ENCODE measurements at regions not wholly inside any gene's neighbourhood (a gene's known extent, or its start where the extent isn't known, plus 50 kb on each side); places are given as distances from the start of the nearest gene placed in this dataset.

- Histone ChIP-seq H3K4me3 (ENCODE audit: insufficient read length, low read depth) (no peak overlapping the region), H3K27me3 (ENCODE audit: insufficient read depth, insufficient read length) (no peaks in the 10 kb centered on the region), H3K9me3 (ENCODE audit: insufficient read depth, low read length) (no peaks in the 10 kb centered on the region), H3K4me1 (ENCODE audit: insufficient read depth, insufficient read length) (no peaks in the 10 kb centered on the region), H3K9ac (ENCODE audit: insufficient read length, low read depth) (no peak overlapping the region), H3K36me3 (ENCODE audit: insufficient read depth, insufficient read length, low read length) (no peaks in the 10 kb centered on the region)
- TF ChIP-seq SUZ12 (IDR thresholded peaks at IDR 0.05; ENCODE audit: extremely low read depth, insufficient read depth, insufficient read length) (no peak), ZNF274 (IDR thresholded peaks at IDR 0.05; ENCODE audit: low read depth, low read length) (no peak), YY1 (IDR thresholded peaks at IDR 0.05; ENCODE audit: insufficient read depth, insufficient read length) (no peak)
- no peak for DNase-seq (ENCODE audit: low read depth, low spot score)
These were observed 50.8 kb upstream of the NAV2 start for GRCh38 chr11:19661827-19662226.

- H3K4me3 ChIP-seq (ENCODE audit: insufficient read length, low read depth): no peak overlapping the region
- no peak for TF ChIP-seq YY1 (IDR thresholded peaks at IDR 0.05; ENCODE audit: insufficient read depth, insufficient read length)
- TF ChIP-seq SUZ12 (IDR thresholded peaks at IDR 0.05; ENCODE audit: extremely low read depth, insufficient read depth, insufficient read length): no peak
- no peak for TF ChIP-seq ZNF274 (IDR thresholded peaks at IDR 0.05; ENCODE audit: low read depth, low read length)
- no peaks in the 10 kb centered on the region for H3K36me3 ChIP-seq (ENCODE audit: insufficient read depth, insufficient read length, low read length)
- H3K27me3 ChIP-seq (ENCODE audit: insufficient read depth, insufficient read length): no peaks in the 10 kb centered on the region
- no peak overlapping the region for H3K9ac ChIP-seq (ENCODE audit: insufficient read length, low read depth)
- no peaks in the 10 kb centered on the region for H3K9me3 ChIP-seq (ENCODE audit: insufficient read depth, low read length)
- DNase-seq (ENCODE audit: low read depth, low spot score): no peak
- peaks cover 5% of the 10 kb centered on the region for H3K4me1 ChIP-seq (ENCODE audit: insufficient read depth, insufficient read length)
These were observed 52.6 kb upstream of the NAV2 start for GRCh38 chr11:19660076-19660475.

GRCh38 chr11:19659529-19659928 is 53.1 kb upstream of the NAV2 start:
- no peaks in the 10 kb centered on the region for H3K9me3 ChIP-seq (ENCODE audit: insufficient read depth, low read length)
- no peak overlapping the region for H3K9ac ChIP-seq (ENCODE audit: insufficient read length, low read depth)
- peaks cover 5% of the 10 kb centered on the region for H3K4me1 ChIP-seq (ENCODE audit: insufficient read depth, insufficient read length)
- TF ChIP-seq YY1 (IDR thresholded peaks at IDR 0.05; ENCODE audit: insufficient read depth, insufficient read length) (no peak), ZNF274 (IDR thresholded peaks at IDR 0.05; ENCODE audit: low read depth, low read length) (no peak), SUZ12 (IDR thresholded peaks at IDR 0.05; ENCODE audit: extremely low read depth, insufficient read depth, insufficient read length) (no peak)
- no peaks in the 10 kb centered on the region for H3K27me3 ChIP-seq (ENCODE audit: insufficient read depth, insufficient read length)
- H3K36me3 ChIP-seq (ENCODE audit: insufficient read depth, insufficient read length, low read length): no peaks in the 10 kb centered on the region
- no peak for DNase-seq (ENCODE audit: low read depth, low spot score)
- H3K4me3 ChIP-seq (ENCODE audit: insufficient read length, low read depth): no peak overlapping the region

- H3K4me3 ChIP-seq (ENCODE audit: insufficient read length, low read depth): no peak overlapping the region
- H3K9ac ChIP-seq (ENCODE audit: insufficient read length, low read depth): no peak overlapping the region
- H3K4me1 ChIP-seq (ENCODE audit: insufficient read depth, insufficient read length): peaks cover 5% of the 10 kb centered on the region
- H3K9me3 ChIP-seq (ENCODE audit: insufficient read depth, low read length): no peaks in the 10 kb centered on the region
- no peak for DNase-seq (ENCODE audit: low read depth, low spot score)
- H3K36me3 ChIP-seq (ENCODE audit: insufficient read depth, insufficient read length, low read length): no peaks in the 10 kb centered on the region
- no peaks in the 10 kb centered on the region for H3K27me3 ChIP-seq (ENCODE audit: insufficient read depth, insufficient read length)
- TF ChIP-seq ZNF274 (IDR thresholded peaks at IDR 0.05; ENCODE audit: low read depth, low read length): no peak
- no peak for TF ChIP-seq SUZ12 (IDR thresholded peaks at IDR 0.05; ENCODE audit: extremely low read depth, insufficient read depth, insufficient read length)
- no peak for TF ChIP-seq YY1 (IDR thresholded peaks at IDR 0.05; ENCODE audit: insufficient read depth, insufficient read length)
These were observed 54.3 kb upstream of the NAV2 start for GRCh38 chr11:19658344-19658743.

- no peaks in the 10 kb centered on the region for H3K36me3 ChIP-seq (ENCODE audit: insufficient read depth, insufficient read length, low read length)
- no peak overlapping the region for H3K9ac ChIP-seq (ENCODE audit: insufficient read length, low read depth)
- peaks cover 5% of the 10 kb centered on the region for H3K4me1 ChIP-seq (ENCODE audit: insufficient read depth, insufficient read length)
- no peaks in the 10 kb centered on the region for H3K27me3 ChIP-seq (ENCODE audit: insufficient read depth, insufficient read length)
- H3K4me3 ChIP-seq (ENCODE audit: insufficient read length, low read depth): no peak overlapping the region
- no peaks in the 10 kb centered on the region for H3K9me3 ChIP-seq (ENCODE audit: insufficient read depth, low read length)
- TF ChIP-seq SUZ12 (IDR thresholded peaks at IDR 0.05; ENCODE audit: extremely low read depth, insufficient read depth, insufficient read length) (no peak), ZNF274 (IDR thresholded peaks at IDR 0.05; ENCODE audit: low read depth, low read length) (no peak), YY1 (IDR thresholded peaks at IDR 0.05; ENCODE audit: insufficient read depth, insufficient read length) (no peak)
- no peak for DNase-seq (ENCODE audit: low read depth, low spot score)
These were observed 56.5 kb upstream of the NAV2 start for GRCh38 chr11:19656140-19656541.

GRCh38 chr11:19652623-19653375 is 59.8 kb upstream of the NAV2 start:
- no peak overlapping the region for H3K4me3 ChIP-seq (ENCODE audit: insufficient read length, low read depth)

GRCh38 chr11:19651653-19652052 is 61.0 kb upstream of the NAV2 start:
- Histone ChIP-seq H3K9me3 (ENCODE audit: insufficient read depth, low read length) (no peaks in the 10 kb centered on the region), H3K4me3 (ENCODE audit: insufficient read length, low read depth) (no peak overlapping the region), H3K36me3 (ENCODE audit: insufficient read depth, insufficient read length, low read length) (no peaks in the 10 kb centered on the region), H3K4me1 (ENCODE audit: insufficient read depth, insufficient read length) (peaks cover 5% of the 10 kb centered on the region), H3K9ac (ENCODE audit: insufficient read length, low read depth) (no peak overlapping the region), H3K27me3 (ENCODE audit: insufficient read depth, insufficient read length) (no peaks in the 10 kb centered on the region)
- DNase-seq (ENCODE audit: low read depth, low spot score): no peak
- TF ChIP-seq YY1 (IDR thresholded peaks at IDR 0.05; ENCODE audit: insufficient read depth, insufficient read length) (no peak), ZNF274 (IDR thresholded peaks at IDR 0.05; ENCODE audit: low read depth, low read length) (no peak), SUZ12 (IDR thresholded peaks at IDR 0.05; ENCODE audit: extremely low read depth, insufficient read depth, insufficient read length) (no peak)

More at GRCh38 chr11:19652623-19653375, 59.8 kb upstream of the NAV2 start:
- Histone ChIP-seq H3K27me3 (ENCODE audit: insufficient read depth, insufficient read length) (no peaks in the 10 kb centered on the region), H3K4me1 (ENCODE audit: insufficient read depth, insufficient read length) (peaks cover 5% of the 10 kb centered on the region), H3K36me3 (ENCODE audit: insufficient read depth, insufficient read length, low read length) (no peaks in the 10 kb centered on the region), H3K9ac (ENCODE audit: insufficient read length, low read depth) (no peak overlapping the region), H3K9me3 (ENCODE audit: insufficient read depth, low read length) (no peaks in the 10 kb centered on the region)
- TF ChIP-seq SUZ12 (IDR thresholded peaks at IDR 0.05; ENCODE audit: extremely low read depth, insufficient read depth, insufficient read length) (no peak), ZNF274 (IDR thresholded peaks at IDR 0.05; ENCODE audit: low read depth, low read length) (no peak), YY1 (IDR thresholded peaks at IDR 0.05; ENCODE audit: insufficient read depth, insufficient read length) (no peak)
- DNase-seq (ENCODE audit: low read depth, low spot score): no peak
